ENCODE measurements at regions not wholly inside any gene's neighbourhood (a gene's known extent, or its start where the extent isn't known, plus 50 kb on each side); places are given as distances from the start of the nearest gene placed in this dataset.

- no peak overlapping the region for H4K8ac ChIP-seq (ENCODE audit: extremely low read depth, insufficient read depth, low read length)
- H3K4me1 ChIP-seq (replicated peaks in 1 of 4; ENCODE audit: control insufficient read depth in 3 of 4, insufficient read depth in 4 of 4, low read length in 3 of 4), result no peaks in the 10 kb centered on the region
- H3K23me2 ChIP-seq (ENCODE audit: low read depth, low read length), result no peaks in the 10 kb centered on the region
- H3K4me2 ChIP-seq (ENCODE audit: insufficient read depth in 1 of 2, low read depth in 2 of 2, low read length in 2 of 2), result no peak overlapping the region
- no peaks in the 10 kb centered on the region for H3K79me2 ChIP-seq (ENCODE audit: control insufficient read depth in 1 of 2, insufficient read depth in 2 of 2, low read length in 2 of 2)
- ChIA-PET CTCF (ENCODE audit: partially characterized antibody) (interaction anchor here (0.7 to 4.0 kb wide), 28 partner anchors 8 to 500 kb away, joined by 3 to 23 read pairs (median 4); no protein-coding TSS in a partner anchor), POLR2A (ENCODE audit: partially characterized antibody) (no interaction called here)
- H4K5ac ChIP-seq (ENCODE audit: insufficient read length, low read depth, low read length), result no peak overlapping the region
- no peak overlapping the region for H3K4me3 ChIP-seq (ENCODE audit: extremely low read depth in 1 of 4, insufficient read depth in 2 of 4, low read depth in 3 of 4, low read length in 4 of 4)
- no peaks in the 10 kb centered on the region for H4K20me1 ChIP-seq (replicated peaks in 1 of 2; ENCODE audit: control insufficient read depth in 1 of 2, insufficient read depth in 2 of 2, low read length in 2 of 2)
- H2AFZ ChIP-seq (ENCODE audit: low read length), result no peak overlapping the region
- no peak overlapping the region for H2BK20ac ChIP-seq (ENCODE audit: low read length)
- no peak for TF ChIP-seq CBX8 (IDR thresholded peaks at IDR 0.05; ENCODE audit: borderline replicate concordance, low read depth, low read length)
- no peak for TF ChIP-seq HDAC6 (IDR thresholded peaks at IDR 0.05; ENCODE audit: low read depth, low read length)
- no peak overlapping the region for H2BK12ac ChIP-seq (ENCODE audit: low read depth, low read length)
- H3K56ac ChIP-seq (replicated peaks; ENCODE audit: insufficient read length, low read depth, low read length), result no peak overlapping the region
- no peaks in the 10 kb centered on the region; the same call in 1 of the 2 replicates for H3K79me1 ChIP-seq (ENCODE audit: low read depth, low read length)
- H3K9me3 ChIP-seq (ENCODE audit: insufficient read depth in 2 of 2, low read depth in 1 of 2, low read length in 1 of 2), result no peaks in the 10 kb centered on the region
- H3K36me3 ChIP-seq (ENCODE audit: control insufficient read depth in 2 of 4, insufficient read depth in 4 of 4, low read length in 3 of 4), result no peaks in the 10 kb centered on the region
- no peak overlapping the region for H4K91ac ChIP-seq (replicated peaks; ENCODE audit: insufficient read length, low read length)
- H3K9ac ChIP-seq (replicated peaks in 1 of 4; ENCODE audit: extremely low read depth in 1 of 4, low read depth in 3 of 4, low read length in 3 of 4), result no peak overlapping the region
- no peak for FAIRE-seq
- H3K27me3 ChIP-seq (replicated peaks in 1 of 4; ENCODE audit: control insufficient read depth in 3 of 4, extremely low read depth in 1 of 4, insufficient read depth in 3 of 4, low read length in 3 of 4), result no peaks in the 10 kb centered on the region
- H3K4ac ChIP-seq (replicated peaks; ENCODE audit: insufficient read length, low read depth, low read length), result no peak overlapping the region
- no peak overlapping the region for H3K18ac ChIP-seq (ENCODE audit: extremely low read depth, low read length)
- H2BK5ac ChIP-seq (ENCODE audit: low read depth, low read length), result no peak overlapping the region
- H2BK15ac ChIP-seq (ENCODE audit: low read length), result no peak overlapping the region
- H2BK120ac ChIP-seq (replicated peaks; ENCODE audit: low read depth, low read length), result no peak overlapping the region
- no peak overlapping the region for H3K14ac ChIP-seq (ENCODE audit: insufficient read length)
- DNase-seq (ENCODE audit: low read depth in 1 of 2, low spot score in 2 of 2), result no peak
- no peak overlapping the region for H2AK5ac ChIP-seq (ENCODE audit: low read depth, low read length)
- H3K23ac ChIP-seq (ENCODE audit: insufficient read length), result no peak overlapping the region
- no peak overlapping the region for H3K27ac ChIP-seq (ENCODE audit: low read depth, low read length)
These were observed 218.8 kb downstream of the OTUD1 start for GRCh38 chr10:23657677-23658076.
